ENCODE measurements at regions not wholly inside any gene's neighbourhood (a gene's known extent, or its start where the extent isn't known, plus 50 kb on each side); places are given as distances from the start of the nearest gene placed in this dataset.
A peak's percentile ranks its signal among the peaks of the same experiment; 100 is the strongest.

GRCh38 chr5:116738615-116739261, 164.1 kb upstream of the SEMA6A start:
- Histone ChIP-seq H3K27ac (no peak overlapping the region), H3K4me1 (peaks cover 6% of the 10 kb centered on the region in 2 donors), H3K4me3 (replicated peaks in 1 of 3) (no peak overlapping the region), H3K9me3 (no peaks in the 10 kb centered on the region), H3K36me3 (no peaks in the 10 kb centered on the region), H3K27me3 (no peaks in the 10 kb centered on the region)
- intact Hi-C loops (cut with DNase I): no loop called here
- WGBS, 2 donors: 78% methylated on average over 6 of the region's 6 CpGs
- TF ChIP-seq CTCF (IDR thresholded peaks at IDR 0.05): no peak
- TF ChIP-seq POLR2A (IDR thresholded peaks at IDR 0.05): no peak
- no peak for DNase-seq

- Histone ChIP-seq H3K9me3 (no peaks in the 10 kb centered on the region), H3K4me3 (replicated peaks in 1 of 3) (no peak overlapping the region), H3K27ac (no peak overlapping the region), H3K36me3 (no peaks in the 10 kb centered on the region), H3K27me3 (no peaks in the 10 kb centered on the region), H3K4me1 (peaks cover 6% of the 10 kb centered on the region in 2 donors)
- no peak for DNase-seq
- WGBS, 2 donors: 62 to 67% methylated on average over 4 to 5 of the region's 5 CpGs
- TF ChIP-seq CTCF (IDR thresholded peaks at IDR 0.05) (no peak), POLR2A (IDR thresholded peaks at IDR 0.05) (no peak)
- intact Hi-C loops (cut with DNase I): no loop called here
These were observed 163.6 kb upstream of the SEMA6A start for GRCh38 chr5:116738239-116738614.

- peaks cover 6% of the 10 kb centered on the region in 2 donors for H3K4me1 ChIP-seq
These were observed 162.0 kb upstream of the SEMA6A start for GRCh38 chr5:116736671-116737070.

DNA sequence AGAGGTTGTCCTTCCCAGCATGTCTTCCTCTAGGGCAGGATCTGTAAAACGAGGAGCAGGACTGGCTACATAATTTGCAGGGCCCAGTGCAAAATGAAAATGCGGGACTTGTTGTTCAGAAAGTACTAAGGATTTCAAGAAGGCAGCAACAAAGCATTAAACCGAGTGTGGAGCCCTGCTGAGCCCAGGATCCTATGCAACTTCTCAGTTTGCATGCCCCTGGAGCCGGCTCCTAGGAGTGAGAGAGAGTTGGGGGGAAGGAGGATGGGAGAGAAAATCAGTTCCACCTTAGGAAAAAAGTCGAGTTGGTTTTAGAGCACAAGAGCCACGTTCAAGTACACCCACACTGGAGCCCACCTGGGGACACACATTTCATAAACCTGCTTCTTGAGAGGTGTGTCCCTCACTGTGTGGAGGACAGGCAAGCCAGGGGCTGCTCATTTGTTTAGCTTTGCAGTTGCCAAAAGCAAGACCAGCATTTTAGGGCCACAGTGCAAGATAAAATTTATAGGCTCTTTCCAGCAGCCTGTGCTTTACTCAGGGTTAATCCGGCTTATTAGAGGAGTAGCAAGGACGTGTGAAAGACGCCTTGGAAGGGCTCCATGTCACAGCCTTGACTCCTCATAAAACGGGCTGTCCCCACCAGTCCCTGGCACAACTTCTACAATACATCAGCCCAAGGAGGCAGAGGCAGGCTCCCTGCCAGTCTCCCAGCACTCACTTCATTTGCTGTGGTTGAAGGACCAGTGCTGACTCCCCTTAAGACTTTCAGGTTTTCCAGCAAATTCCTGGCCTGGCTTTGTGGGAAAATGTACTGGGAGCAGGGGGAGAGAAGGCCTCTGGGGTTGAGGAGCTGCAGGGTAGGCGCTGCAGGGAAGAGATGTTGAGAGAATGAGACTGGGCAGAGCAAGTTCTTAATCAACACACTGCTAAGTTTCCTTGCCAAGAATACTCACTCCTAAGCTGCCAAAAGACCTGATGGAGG, 159.7 kb upstream of the SEMA6A start:
- no peak overlapping the region for H3K4me3 ChIP-seq (replicated peaks in 1 of 3)
- intact Hi-C loops (cut with DNase I): no loop called here
- H3K27me3 ChIP-seq: no peaks in the 10 kb centered on the region
- no peak overlapping the region for H3K27ac ChIP-seq
- H3K4me1 ChIP-seq: peaks cover 6% of the 10 kb centered on the region in 2 donors
- H3K36me3 ChIP-seq: no peaks in the 10 kb centered on the region
- TF ChIP-seq POLR2A (IDR thresholded peaks at IDR 0.05) (no peak), CTCF (IDR thresholded peaks at IDR 0.05) (no peak)
- peak; percentile 19 to 41 for DNase-seq
- WGBS, 2 donors: 52 to 58% methylated on average over 11 of the region's 11 CpGs
- H3K9me3 ChIP-seq: no peaks in the 10 kb centered on the region

More at GRCh38 chr5:116736671-116737070, 162.0 kb upstream of the SEMA6A start:
- Histone ChIP-seq H3K27me3 (no peaks in the 10 kb centered on the region), H3K36me3 (no peaks in the 10 kb centered on the region), H3K9me3 (no peaks in the 10 kb centered on the region), H3K4me3 (replicated peaks in 1 of 3) (no peak overlapping the region), H3K27ac (no peak overlapping the region)
- intact Hi-C loops (cut with DNase I): no loop called here
- TF ChIP-seq POLR2A (IDR thresholded peaks at IDR 0.05) (no peak), CTCF (IDR thresholded peaks at IDR 0.05) (no peak)
- DNase-seq: no peak

- no peak for DNase-seq
- Histone ChIP-seq H3K36me3 (no peaks in the 10 kb centered on the region), H3K4me3 (replicated peaks in 1 of 3) (no peak overlapping the region), H3K27me3 (no peaks in the 10 kb centered on the region), H3K9me3 (no peaks in the 10 kb centered on the region), H3K27ac (no peak overlapping the region), H3K4me1 (peaks cover 6% of the 10 kb centered on the region in 2 donors)
- TF ChIP-seq CTCF (IDR thresholded peaks at IDR 0.05) (no peak), POLR2A (IDR thresholded peaks at IDR 0.05) (no peak)
- intact Hi-C loops (cut with DNase I): no loop called here
- 88 to 98% methylated on average over 2 of the region's 2 CpGs for WGBS, 2 donors
These were observed 158.0 kb upstream of the SEMA6A start for GRCh38 chr5:116732591-116732990.

All from thyroid gland (tissue), 4 donors.